ENCODE measurements at regions not wholly inside any gene's neighbourhood (a gene's known extent, or its start where the extent isn't known, plus 50 kb on each side); places are given as distances from the start of the nearest gene placed in this dataset.

GRCh38 chr4:58453956-58454355 lies 1343.8 kb upstream of the IGFBP7 start:
- TF ChIP-seq CTCF (IDR thresholded peaks at IDR 0.05) (no peak), POLR2A (IDR thresholded peaks at IDR 0.05) (no peak)
